GM18951 (cell line): ENCODE measurements at regions not wholly inside any gene's neighbourhood (a gene's known extent, or its start where the extent isn't known, plus 50 kb on each side); places are given as distances from the start of the nearest gene placed in this dataset.
"Not testable (repeated sequence)": the region's sequence is repeated elsewhere in the genome, so short reads cannot be mapped to it uniquely, and the experiment has no call there.

Source experiments
- POLR2A ChIP-seq: IDR thresholded peaks from 4 replicates; pipeline ENCODE4 v1.6.1; 2011; ENCODE audit warnings: mild to moderate bottlenecking; ENCODE audit not compliant: insufficient read length, insufficient read depth; ENCODE audit errors: extremely low read depth
- in situ Hi-C: fragments of 300-500 bp; cut with MboI; formaldehyde crosslinking; loops from one replicate; pipeline ENCODE4 v1.12.0; 2022; ENCODE audit warnings: low sequenced_read_pairs, mixed read lengths, inconsistent platforms; ENCODE audit not compliant: unreplicated experiment

- TF ChIP-seq POLR2A: no peak
- in situ Hi-C loops: no loop called here
These were observed 140.9 kb downstream of the RNF144B start for GRCh38 chr6:18527836-18528743.

- in situ Hi-C loops: no loop called here
- TF ChIP-seq POLR2A: no peak
These were observed 143.1 kb downstream of the RNF144B start for GRCh38 chr6:18530201-18530600.

GRCh38 chr6:18532139-18532538 is 145.0 kb downstream of the RNF144B start:
- in situ Hi-C loops: no loop called here

DNA sequence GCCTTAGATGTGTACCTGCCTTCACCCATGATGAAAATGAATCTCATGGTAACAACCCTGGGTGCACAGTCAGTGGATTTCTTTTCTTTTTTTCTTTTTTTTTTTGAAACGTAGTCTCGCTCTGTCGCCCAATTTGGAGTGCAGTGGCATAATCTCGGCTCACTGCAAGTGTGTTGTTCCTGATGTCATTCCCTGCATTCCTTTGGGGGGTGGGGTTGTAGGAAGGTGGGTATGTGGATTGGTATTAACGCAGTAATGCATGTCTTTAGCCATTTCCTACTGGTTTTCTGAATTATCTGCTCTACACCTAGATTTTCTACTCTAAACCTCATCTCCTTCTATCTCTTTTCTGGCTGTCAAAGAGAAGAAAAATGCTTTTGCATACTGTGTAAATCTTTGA is 146.6 kb downstream of the RNF144B start:
- in situ Hi-C loops: no loop called here

More at GRCh38 chr6:18532139-18532538, 145.0 kb downstream of the RNF144B start:
- no peak for TF ChIP-seq POLR2A

GRCh38 chr6:18536591-18537055 is 149.5 kb downstream of the RNF144B start:
- in situ Hi-C loops: no loop called here
- no peak for TF ChIP-seq POLR2A

More for the DNA sequence above, 146.6 kb downstream of the RNF144B start:
- no peak for TF ChIP-seq POLR2A

DNA sequence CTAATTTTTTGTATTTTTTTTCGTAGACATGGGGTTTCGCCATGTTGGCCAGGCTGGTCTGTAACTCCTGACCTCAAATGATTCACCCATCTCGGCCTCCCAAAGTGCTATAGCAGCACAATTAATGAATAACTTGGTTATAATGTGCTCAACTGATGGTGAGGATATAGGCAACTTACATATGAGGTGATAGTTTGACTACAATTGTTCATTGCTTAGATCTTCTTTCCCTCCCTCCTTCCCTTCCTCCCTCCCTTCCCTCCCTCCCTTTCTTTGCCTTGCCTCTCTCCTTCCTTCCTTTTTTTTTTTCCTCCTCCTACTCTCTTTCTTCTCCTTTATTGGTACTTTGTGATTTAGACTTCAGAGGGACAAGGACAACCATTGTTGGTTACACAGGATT is 151.2 kb downstream of the RNF144B start:
- in situ Hi-C loops: no loop called here
- TF ChIP-seq POLR2A: no peak

DNA sequence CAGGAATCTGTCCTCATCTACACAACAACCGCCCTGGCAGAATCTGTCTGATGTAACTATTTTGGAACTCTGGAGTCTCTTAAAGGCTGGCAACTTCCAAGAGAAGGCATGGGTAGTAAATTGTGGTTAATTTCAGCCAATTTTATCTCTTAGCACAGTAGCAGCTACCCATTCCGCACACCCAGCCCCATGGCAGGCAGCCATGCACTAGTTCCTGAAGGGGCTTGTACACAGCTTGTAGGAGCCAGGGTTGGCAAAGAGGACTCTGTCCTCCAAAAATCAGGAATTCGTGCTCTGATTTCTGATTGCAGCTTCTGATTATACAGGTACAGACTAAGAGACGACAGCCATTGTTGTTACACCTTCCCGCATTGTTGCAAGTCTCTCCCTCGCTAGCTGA is 155.9 kb downstream of the RNF144B start:
- TF ChIP-seq POLR2A: no peak
- in situ Hi-C loops: no loop called here

DNA sequence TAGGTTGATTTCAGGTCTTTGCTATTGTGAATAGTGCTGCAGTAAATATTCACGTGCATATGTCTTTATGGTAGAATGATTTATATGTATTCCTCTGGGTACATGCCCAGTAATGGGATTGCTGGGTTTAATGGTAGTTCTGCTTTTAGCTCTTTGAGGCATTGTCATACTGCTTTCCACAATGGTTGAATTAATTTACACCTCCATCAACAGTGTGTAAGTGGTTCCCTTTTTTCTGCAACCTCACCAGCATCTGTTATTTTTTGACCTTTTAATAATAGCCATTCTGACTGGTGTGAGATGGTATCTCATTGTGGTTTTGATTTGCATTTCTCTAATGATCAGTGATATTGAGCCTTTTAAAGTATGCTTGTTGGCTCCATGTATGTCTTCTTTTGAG is 158.0 kb downstream of the RNF144B start:
- in situ Hi-C loops: not testable (repeated sequence)

DNA sequence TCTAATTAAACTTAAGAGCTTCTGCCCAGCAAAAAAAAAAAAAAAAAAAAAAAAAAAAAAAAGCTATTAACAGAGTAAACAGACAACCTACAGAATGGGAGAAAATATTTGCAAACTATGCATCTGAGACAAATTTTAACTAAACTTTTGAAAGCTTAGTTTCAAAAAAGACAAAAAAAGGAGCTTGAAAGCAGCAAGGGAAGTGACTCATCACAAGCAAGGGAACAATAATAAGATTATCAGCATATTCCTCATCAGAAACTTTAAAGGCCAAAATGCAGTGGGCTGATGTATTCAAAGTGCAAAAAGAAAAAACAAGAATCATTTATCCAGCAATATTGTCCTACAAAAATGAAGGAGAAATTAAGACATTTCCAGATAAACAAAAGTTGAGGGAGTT is 158.6 kb downstream of the RNF144B start:
- in situ Hi-C loops: no loop called here
- no peak for TF ChIP-seq POLR2A

- no peak for TF ChIP-seq POLR2A
- in situ Hi-C loops: no loop called here
These were observed 163.0 kb downstream of the RNF144B start for GRCh38 chr6:18550119-18550518.

GRCh38 chr6:18551228-18551627 is 164.1 kb downstream of the RNF144B start:
- TF ChIP-seq POLR2A: no peak
- in situ Hi-C loops: no loop called here

DNA sequence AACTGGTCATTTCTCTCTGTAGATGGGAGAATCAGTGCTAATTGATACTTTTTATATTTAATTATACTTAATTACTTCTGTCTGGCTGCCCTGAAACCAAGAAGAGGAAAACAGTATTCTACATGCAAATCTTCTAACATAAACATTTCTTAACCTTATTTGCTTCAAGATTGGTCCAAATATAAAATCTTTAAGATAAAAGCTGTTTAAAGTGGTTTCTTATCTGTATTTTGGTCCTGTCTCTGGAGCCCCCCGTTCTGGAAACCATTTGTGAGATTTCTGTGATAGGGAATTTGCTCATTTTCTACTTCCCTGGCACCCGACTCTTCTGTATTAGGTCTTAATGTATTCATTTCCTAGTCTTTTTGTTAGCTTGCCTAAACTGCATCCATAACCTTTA is 168.6 kb downstream of the RNF144B start:
- in situ Hi-C loops: no loop called here
- no peak for TF ChIP-seq POLR2A

DNA sequence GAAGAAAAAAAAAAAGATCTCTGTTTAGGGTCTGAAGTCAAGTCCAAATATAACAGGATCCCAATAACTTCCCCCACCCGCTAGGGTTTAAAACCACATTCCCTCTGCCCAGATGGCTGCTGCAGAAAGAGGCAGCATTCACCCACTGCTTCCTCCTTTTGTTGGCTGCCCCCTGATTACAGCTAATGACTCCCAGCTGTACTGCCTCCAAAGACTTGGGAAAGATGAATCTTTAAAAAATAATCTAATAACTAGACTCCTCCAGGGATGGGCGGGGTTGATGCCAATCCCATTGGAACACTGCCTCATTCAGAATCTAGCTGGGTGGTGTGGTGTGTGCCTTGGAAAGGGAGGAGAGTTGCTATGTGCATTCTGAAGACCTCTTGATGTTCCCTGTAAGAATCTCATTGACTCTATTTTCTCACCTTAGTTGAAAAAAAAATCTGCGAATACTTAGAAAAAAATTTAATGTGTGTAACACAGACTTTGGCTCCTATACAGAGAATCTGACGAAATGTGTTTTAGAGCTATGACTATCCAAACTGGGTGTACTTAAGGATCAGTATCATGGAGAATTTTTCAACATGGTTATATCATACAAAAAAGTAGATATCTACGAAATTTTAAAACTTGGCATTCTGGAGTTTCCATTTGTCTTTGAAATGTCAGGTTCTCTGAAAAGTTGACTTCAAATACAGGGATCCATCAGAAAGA is 174.0 kb downstream of the RNF144B start:
- no peak for TF ChIP-seq POLR2A
- in situ Hi-C loops: no loop called here

- in situ Hi-C loops: no loop called here
- no peak for TF ChIP-seq POLR2A
These were observed 175.6 kb downstream of the RNF144B start for GRCh38 chr6:18562726-18563125.
